Occipital lobe (tissue), 1 donor: ENCODE measurements at regions not wholly inside any gene's neighbourhood (a gene's known extent, or its start where the extent isn't known, plus 50 kb on each side); places are given as distances from the start of the nearest gene placed in this dataset.

ENCODE experiments used
- DNase-seq: peaks from one replicate; lab custom pipeline; 2025; lab: John Stamatoyannopoulos, UW

DNA sequence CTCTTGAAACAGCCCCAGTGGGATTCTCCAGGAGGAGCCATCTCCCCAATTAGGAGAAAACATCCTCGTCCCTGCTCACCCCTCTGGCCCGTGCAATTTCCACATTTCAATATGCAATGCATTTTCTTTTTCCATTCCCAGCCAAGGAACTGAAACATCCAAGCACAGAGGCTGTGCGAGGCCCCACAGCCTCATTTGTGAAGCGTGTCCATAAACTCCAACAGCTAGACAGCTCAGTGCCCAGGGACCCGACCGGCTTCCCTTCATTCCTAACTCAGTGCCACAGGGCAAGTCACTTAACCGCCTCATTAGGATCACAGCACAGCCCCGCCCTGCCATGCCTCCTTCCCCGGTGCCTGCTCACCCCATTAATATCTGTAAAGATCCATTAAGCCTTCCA is 204.2 kb upstream of the IGF1R start:
- no peak for DNase-seq

DNA sequence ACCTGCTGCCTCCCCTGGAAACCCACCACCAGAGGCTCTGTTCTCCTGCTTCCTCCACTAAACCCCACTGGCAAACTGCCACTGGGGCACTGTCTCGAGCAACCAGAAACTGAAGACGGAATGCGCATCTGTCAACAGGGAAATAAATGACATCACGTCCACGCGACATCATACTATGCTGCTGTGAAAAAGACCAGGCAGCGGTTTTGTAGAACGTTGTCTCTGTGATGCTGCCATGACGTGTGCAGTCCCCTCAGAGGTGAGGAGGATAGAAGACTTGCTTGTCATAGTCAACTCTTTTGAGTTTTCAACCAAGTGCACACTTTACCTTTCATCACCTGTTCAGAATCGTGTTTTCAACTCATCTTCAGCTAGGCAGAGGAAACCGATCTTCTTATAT is 203.0 kb upstream of the IGF1R start:
- no peak for DNase-seq

DNA sequence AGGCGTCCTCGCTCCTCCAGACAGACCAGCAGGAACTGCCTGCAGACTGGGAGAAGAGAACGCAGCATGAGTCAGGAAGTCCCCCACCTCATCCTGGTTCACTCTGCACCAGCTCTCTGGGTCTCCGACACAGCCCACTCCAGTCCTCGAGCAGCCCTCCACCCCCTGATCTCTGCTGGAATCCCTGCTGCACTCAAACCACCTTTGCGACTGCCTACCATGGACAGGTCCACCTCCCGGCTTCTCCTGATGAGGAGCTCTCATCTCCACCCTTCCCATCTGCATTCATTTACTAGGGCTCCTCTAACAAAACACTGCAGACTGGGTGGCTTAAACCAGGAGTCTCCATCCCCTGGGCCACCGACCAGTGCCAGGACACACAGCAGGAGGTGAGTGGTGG is 202.3 kb upstream of the IGF1R start:
- DNase-seq: no peak

DNA sequence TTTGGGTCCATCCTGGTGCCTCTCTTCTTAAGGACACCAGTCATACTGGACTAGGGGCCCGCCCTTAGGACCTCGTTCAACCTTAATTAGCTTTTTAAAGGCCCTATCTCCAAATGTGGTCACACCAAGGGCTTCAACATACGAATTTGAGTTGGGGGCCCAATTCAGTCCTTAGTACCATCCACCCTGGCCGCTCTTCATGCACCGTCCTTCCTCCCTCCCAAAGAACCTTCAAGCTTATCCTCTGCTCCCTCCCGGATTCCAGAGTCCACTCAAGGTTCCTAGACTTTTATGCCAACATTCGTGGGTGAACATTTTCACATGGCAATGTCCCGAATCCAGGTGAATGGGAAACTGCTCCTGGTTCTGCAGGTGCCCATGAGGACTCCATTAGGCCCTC is 201.3 kb upstream of the IGF1R start:
- no peak for DNase-seq

DNA sequence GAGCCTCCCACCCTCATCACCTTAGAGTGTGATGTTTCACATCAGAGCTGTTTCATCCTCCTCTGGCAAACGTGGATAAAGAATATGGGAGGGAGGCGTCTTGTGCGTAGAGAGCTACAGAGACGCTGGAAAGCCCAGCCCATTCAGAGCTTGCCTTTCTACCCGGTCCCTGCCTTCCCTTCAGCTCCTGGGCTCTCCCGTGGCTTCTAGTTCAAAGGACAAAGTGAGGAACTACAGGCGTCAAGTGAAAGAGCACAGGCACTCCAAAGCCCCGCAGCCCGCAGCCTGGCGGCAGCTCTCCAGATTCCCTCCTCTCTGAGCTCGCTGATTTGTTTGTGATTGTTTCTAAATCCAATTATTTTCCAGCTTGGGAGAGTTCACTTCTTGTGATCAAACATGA is 197.1 kb upstream of the IGF1R start:
- no peak for DNase-seq

DNA sequence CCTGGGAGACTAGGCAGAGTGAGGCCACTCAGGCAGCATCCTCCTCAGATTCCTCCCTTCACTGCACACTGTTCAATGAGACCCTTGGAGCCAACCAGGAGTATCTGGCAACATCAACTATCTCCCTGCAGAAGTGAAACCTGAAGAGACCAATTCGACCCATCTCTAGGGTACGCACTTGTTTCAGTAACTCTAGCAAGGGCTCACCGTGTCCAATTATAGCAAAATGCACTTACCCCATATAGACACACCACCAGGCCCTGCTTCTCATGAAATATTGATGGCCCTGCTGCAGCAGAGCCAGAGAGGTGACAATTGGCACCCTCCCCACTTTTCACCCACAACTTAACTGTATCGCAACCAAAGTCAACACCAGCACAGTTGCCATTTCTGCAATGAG is 196.1 kb upstream of the IGF1R start:
- DNase-seq: no peak

DNA sequence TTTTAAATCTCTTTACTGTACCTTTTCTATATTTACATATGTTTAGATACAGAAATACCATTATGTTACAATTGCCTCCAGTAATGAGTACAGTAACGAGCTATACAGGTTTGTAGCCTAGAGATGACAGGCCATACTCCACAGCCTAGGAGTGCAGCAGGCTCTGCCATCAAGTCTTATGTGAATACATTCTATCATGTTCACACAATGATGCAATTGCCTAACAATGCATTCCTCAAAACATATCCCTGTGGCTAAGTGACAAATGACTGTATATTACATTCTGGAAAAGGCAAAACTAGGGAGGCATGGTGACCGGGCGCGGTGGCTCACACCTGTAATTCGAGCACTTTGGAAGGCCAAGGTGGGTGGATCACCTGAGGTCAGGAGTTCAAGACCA is 192.4 kb upstream of the IGF1R start:
- no peak for DNase-seq

DNA sequence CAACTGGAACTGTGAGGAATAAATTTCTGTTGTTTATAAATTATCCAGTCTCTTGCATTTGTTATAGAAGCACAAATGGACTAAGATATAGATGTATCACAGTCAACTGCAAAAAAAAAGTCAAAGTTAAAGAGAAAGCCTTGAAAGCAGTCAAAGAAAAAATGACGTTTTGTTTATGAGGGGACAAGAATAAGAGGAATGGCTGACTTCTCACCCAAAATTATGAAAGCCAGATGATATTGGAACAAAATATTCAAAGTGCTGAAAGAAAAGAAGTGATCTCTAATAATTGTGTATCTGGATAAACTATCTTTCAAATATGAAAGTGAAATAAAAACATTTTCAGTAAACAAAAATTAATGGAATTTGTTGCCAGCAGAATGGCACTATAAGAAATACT is 171.8 kb upstream of the IGF1R start:
- no peak for DNase-seq

DNA sequence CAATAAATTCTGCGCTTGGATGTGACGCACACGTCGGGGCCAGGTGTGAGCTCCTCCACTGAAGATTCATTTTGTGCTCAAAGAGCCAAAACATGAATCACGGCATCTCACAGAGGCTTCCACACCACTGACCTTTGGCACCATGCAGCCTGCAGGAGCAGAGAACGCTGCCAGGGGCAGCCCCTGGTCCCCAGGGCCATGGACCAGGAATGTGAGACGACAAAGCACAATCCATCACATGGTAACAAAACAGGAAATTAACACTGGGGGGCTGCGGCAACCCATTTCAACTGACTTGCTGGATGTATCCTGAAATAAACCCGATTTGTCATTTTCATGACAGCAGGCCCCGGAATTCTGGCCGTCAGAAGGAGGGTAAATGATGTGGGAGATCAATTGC is 167.5 kb upstream of the IGF1R start:
- DNase-seq: no peak

DNA sequence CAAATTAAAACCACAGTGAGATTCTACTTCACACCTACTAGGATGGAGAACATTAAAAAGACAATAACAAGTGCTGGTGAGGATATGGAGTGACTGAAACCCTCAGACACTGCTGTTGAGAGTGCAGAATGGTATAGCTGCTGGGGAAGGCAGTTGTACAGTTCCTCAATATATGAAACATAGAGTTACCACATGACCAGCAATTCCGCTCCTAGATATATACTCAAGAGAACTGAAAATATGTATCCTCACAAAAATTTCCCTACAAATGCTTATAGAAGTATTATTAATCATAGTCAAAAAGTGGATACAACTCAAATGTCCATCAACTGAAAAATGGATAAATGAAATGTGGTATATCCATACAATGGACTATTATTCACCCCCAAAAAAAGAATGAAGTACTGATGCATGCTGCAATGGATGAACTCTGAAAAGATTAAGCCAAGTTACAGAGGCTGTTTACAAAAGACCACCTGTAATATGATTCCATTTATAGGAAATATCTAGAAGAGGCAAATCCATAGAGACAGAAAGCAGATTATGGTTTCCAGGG is 164.7 kb upstream of the IGF1R start:
- no peak for DNase-seq

DNA sequence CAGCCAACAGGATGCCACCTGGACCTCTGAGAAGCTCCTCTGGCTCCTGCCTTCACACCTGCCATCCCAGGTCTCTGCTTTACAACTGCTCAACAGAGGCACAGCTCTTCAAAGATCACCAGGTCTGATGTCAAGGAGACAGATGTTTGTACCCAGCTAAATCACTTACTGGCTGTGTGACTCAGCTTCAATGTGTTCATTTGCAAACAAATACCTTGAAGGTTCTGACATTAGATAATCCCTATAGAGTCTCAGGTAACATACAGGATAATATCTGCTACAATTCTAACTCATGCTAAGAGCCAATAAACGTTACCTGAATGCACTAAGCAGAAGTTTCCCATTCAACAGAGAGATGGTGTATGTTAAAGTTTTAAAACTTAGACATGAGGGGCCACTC is 163.4 kb upstream of the IGF1R start:
- DNase-seq: no peak

DNA sequence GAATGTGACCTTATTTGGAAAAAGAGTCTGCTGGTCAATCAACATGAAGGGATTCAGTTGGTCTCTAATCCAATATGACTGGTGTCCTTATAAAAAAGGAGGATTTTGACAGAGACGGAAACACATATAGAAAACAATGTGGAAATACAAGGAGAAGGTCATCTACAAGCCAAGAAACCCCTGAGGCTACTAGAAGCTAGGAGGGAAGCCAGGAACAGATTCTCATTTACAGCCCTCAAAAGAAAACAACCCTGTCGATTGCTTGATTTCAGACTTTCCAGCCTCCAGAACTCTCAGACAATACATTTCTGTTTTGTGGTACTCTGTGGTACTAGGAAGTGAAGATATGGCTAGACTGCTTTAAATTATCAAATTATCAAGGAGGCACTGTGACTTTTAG is 162.9 kb upstream of the IGF1R start:
- DNase-seq: no peak

DNA sequence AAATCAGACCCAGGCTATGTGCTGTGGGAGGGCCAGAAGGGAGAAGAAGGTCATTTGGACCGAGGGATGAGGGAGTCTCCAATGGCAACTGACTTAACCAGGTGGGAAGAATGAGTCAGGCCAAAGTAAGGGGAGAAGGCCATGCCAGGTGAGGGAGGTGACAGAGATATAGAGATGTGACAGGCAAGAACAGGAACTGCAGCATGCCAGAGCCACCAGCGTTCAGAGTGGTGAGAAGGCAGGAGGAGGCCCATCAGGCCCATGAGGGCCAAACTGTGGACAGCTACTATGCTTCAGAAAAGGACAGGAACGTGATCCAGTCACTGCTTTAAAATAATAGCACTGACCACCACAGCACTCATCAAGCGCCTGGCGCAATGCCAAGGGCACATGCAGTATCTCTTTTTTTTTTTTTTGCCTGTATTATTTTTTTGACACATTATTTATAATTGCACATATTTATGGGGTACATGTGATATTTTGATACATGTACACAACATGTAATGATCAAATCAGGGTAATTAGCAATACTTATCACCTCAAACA is 154.3 kb upstream of the IGF1R start:
- no peak for DNase-seq

DNA sequence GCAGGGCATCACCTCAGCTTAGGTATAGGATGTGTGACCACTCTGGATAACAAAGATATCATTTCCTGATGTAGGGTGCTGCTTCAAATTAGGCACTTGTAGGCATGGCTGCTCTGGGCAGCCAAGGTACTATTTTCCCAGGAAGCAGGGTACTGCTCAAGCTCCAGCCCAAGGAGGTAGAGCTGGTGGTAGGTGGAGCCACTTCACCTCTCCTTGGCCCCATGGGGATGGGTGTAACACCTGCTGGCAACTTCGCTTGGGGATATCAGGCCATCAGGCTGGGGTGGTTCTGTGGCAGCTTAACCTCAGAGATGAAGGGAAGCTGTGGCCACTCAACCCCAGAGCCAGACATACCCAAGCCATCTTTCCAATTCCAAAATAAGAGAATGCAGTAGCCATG is 147.1 kb upstream of the IGF1R start:
- DNase-seq: no peak

DNA sequence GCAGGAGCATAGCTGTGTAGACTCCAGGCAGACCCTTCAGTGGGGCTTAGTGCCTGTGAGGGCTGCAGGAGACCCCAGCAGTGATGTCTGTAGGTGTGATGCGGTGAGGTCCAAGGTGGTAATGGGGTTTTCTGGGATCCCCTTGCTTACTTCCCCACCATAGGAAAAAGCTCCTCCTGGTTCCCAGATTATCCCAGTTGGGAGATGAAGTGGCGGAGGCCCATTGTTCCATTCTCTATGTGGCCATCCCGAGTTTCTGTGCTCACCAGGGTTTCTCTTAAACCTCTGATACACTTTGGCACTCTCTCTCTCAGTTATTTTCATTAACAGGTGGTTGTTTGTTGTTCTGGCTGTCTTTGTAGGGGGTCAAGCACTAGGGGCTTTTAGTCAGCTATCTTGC is 146.7 kb upstream of the IGF1R start:
- no peak for DNase-seq

DNA sequence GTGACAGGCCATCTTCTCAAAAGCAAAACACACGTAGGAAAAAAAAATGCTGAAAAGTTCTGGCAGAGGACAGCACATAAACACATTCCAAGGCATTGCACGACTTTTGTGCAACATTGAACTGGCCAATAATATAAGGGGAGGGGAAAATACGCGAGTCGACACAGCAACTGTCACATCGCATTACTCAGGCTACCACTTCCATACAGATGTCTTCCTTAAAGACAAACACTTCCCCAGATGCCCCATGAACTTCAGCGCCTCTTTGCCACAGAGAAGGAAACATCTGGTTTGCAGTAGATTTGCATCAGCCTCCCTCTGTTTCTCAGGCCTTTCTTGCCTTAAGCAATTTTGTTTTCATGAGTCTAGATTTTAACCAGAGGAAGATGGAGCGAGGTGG is 144.4 kb upstream of the IGF1R start:
- DNase-seq: no peak

DNA sequence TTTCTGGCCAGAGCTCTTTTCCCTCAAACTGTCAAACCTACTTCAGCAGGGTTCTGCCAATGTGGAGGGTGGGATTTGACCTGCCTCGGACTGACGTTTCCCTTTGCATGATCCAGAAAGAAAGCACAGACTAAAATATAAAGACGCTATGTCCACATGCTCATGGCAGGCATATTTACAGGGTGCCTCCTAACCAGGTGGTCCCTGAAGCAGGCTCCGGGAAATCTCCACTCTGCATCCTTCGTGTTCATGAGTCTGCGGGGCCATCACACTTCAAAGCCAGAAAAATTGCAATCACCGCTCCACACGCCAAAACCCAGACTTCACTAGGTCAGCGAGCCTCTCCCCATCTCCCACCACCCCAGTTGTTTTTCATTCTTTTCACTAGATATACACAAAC is 143.3 kb upstream of the IGF1R start:
- DNase-seq: no peak

DNA sequence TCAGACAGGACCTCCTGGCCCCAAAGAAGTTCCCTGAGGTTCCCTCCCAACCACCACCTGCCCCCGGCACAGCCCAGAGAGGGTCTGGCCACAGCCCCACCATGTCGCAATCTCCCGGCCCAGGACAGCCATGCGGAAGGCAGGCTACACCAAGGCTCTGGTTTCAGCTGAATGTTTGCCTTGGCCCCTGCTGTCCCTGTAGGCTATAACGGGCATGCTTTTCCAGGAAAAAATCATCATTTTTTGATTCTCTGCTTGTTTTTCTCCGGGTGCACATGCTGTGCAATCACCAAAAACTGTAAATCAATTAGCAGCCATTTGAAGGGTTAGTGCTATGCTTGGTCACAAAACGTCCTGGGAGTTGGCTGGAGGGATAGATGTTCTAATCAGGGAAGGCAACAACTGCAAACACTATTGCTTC is 142.7 kb upstream of the IGF1R start:
- no peak for DNase-seq

DNA sequence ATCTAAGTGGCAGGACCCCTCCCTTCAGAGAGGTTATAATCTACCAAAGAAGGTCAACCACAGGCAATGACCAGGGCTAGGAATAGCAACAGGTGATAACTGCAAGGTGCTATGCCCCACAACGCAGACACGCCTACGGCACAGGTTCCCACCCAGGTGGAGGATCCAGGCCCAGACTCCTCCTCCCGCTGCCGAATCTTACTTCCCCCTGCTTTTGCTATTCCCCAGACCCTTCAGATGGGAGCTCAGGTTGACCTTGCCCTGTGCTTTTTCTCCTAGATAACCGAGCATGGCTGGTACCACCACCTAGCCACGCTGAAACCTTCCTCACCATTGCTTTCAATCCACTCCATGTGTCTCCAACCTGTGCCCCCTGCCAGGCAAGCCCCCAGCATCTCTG is 142.2 kb upstream of the IGF1R start:
- no peak for DNase-seq

DNA sequence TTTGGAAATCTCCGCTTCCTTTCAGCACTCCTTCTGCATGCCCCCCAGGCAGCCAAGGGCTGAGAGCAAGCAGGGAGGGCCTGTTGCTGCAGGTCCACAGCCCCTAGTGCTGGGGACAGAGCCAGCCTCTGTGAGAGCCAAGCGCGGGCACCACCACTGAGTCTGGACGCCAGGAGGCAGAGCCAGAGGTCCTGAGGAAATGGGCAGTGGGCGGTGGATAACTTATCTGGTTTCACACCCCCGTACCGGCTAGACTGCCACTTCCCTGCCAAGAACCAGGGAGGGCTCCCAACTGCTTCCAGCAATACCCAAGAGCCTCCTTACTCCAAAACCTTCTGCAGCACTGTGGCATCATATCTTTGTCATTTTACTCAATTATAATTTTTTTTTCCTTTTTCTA is 141.6 kb upstream of the IGF1R start:
- DNase-seq: no peak

DNA sequence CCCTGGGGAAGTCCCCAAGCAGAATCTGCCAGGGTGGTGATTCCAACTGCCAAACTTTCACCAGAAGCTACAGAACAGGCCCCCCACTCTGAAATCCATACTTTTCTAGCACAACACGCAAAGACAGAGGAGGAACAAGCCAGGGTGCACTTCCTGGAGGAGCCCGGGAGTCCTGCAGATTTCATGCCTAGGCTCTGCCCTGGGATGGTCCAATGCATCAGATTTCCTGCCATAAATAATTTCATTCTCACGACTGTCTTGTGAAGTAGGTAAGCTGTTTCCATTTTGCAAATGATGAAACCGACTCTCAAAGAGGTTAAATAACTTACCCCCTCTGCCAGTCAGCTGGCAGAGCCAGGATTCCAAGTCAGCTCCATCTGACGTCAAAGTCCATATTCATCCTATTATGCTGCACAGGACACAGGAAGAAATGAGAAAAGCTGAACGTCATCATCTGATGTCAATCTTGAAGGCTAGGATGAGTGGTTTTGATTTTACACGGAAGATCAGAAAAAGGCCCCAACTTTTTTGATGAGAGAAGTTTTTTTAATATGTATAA is 134.8 kb upstream of the IGF1R start:
- no peak for DNase-seq

DNA sequence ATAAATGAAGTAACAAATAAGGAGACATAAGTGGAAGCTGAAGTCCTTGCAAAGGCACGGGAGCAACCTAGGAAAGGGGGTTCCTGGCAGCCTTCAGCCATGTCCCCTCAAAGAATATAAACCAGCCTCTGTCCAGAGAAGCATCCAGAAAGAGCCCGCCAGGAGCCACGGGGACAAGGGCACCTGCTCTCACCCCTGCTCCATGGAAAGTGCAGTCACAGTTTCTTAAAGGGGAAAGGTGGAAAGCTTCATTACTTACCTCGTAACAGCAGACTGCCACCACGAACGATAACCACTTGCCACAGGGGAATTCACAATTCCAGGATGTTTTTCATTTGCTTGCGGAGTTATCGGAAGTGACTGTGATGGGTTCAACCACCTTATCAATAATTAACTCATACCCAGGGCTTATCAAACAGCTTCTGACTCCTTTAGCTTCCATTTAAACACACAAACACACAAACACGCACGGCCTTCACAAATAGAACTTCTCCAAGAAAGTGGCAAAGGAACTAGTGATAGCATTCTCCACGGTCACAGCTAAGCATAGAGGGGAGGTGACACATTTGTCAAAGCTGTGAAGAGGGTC is 134.2 kb upstream of the IGF1R start:
- DNase-seq: no peak

DNA sequence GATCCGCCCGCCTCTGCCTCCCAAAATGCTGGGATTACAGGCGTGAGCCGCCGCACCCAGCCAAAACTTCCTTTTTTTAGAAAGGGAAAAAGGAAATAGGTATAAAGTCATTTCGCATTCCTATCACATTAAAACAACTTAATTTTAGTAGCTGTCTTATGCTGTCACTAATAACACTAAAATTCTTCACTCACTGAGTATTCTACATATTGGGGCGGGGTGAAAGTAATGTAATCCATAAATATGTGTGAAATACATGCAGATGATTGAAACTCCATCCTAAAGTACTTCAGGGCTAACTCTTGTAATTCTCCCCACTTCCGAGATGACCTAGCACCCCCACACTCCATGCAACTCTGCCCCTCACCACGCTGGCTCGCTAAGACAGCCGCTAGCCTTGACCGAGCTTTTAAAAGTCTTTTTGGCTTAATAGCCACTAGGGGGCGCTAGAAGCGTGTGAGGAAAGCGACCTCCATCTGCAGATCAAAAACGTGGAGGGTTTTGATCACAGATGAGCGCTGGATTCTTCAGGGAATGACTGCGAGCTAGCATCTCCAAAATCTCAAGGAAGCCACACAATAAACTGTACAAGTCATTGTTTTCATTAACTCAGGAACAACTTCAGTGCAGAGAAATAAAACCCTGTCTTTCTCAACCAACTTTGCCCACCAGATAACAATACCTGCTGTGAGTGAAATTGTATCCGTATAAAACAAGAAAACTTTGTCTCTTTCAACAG is 129.3 kb upstream of the IGF1R start:
- peak; percentile 5 for DNase-seq
